Stimulated activated CD4-positive, alpha-beta T cell treated with anti-CD3 and anti-CD28 coated beads, Interleukin-2, amount 100 ng/mL, for 24 hours (primary cell): ENCODE measurements at regions not wholly inside any gene's neighbourhood (a gene's known extent, or its start where the extent isn't known, plus 50 kb on each side); places are given as distances from the start of the nearest gene placed in this dataset.
"Not testable (repeated sequence)": the region's sequence is repeated elsewhere in the genome, so short reads cannot be mapped to it uniquely, and the experiment has no call there.

Experiments
- DNase-seq, 2 donors: peaks; one replicate each; pipeline ENCODE4 v3.0.0-alpha.2; 2020

GRCh38 chr16:60763869-60764268, 1272.4 kb downstream of the CDH8 start:
- DNase-seq = no peak

DNA sequence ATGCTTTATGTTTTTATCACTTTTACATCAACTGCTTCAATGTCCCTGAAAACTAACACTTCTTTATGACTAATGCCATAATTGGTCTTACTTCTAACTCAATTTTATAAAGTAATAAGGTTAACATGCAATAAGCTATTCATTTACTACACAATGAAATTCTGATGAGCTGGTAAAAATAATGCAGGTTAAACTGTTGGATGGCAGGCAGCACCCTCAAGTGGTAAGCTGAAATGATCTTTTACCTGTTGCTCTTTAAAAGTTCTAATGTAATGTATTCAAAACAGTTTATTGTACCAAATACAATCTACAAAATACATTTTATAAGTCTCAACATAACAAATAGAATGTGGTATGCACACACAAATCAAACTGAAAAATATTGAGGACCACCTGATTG, 1280.3 kb downstream of the CDH8 start:
- no peak for DNase-seq

DNA sequence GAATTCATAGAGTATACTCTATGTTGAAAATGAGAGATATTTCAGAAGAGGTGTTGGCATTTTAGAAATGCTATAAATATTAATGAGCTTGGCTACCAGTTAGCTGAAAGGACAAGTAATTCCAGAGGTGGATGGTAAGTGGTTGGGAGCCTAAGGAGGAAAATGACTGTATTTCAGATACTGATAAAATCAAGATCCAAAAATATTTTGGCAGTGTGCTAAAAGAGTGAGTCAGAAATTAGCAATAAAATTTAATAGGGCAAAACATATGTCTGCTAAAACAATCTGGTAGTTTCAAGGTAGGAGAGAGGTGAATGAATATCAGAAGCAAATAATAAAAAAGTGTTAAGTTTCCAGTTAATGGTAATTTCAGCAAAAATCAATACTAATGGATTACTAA, 1287.9 kb downstream of the CDH8 start:
- no peak for DNase-seq

GRCh38 chr16:60744198-60744597, 1292.0 kb downstream of the CDH8 start:
- no peak for DNase-seq

GRCh38 chr16:60741810-60742209, 1294.4 kb downstream of the CDH8 start:
- DNase-seq = no peak

- DNase-seq = no peak
Measured at GRCh38 chr16:60739737-60740683, 1296.2 kb downstream of the CDH8 start.

- no peak for DNase-seq
Measured at GRCh38 chr16:60731329-60732050, 1304.7 kb downstream of the CDH8 start.

DNA sequence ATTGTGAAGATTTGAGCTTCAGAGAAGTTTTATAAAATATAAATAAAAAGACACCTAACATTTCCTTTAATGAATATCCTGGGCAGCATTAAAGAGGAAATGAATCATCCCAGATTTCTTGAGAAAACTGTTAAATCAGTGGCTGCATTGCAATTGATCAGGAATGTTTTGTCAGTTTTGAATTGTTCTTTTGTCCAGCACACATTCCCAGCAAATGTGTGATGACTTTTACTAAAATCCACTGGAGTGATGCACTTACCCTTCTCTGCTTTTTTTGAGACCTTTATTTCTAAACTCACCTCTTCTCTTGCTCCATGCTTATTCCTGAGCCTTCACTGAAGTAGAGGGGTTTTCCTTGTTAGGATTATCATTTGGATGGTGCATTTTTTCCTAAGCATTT, 1307.2 kb downstream of the CDH8 start:
- no peak for DNase-seq

GRCh38 chr16:60727851-60728250, 1308.4 kb downstream of the CDH8 start:
- no peak for DNase-seq

DNA sequence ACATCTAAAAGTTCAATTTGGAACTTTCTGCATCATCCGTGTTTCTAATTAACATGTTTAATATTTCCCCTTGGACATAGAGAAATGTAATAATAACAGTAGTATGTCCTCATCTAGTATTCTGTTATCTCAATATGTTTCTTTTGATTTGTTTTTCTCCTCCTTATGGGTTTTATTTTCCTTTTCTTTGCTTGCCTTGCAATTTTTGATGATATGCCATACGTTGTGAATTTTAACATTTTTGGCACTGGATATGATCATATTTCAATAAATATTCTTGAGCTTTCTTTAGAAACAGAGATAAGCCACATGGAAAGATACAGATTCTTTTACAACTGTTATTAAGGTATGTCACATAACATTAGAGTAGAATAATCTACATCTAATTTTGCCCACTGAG, 1316.2 kb downstream of the CDH8 start:
- DNase-seq = no peak

DNA sequence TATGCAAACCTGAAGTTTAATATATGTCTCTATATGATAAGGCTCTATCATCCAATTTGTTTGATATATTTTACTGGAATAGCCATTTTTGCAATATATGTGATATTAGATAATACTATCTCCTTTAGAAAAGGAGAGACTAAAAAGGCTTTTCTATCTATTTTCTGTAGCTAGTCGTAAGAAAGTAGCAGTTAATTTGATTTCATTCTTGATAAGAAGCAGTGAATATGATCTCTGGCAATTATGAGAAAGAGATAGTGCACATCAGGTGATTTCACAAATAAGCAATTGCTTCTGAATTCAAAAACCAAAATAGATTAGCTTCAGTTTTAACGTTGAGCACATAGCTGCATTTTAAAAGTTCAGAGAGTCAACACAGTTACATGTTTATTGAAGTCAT, 1318.4 kb downstream of the CDH8 start:
- no peak for DNase-seq

GRCh38 chr16:60712144-60712543, 1324.1 kb downstream of the CDH8 start:
- DNase-seq = no peak

- no peak for DNase-seq
Measured at GRCh38 chr16:60704726-60705125, 1331.5 kb downstream of the CDH8 start.

- no peak for DNase-seq
Measured at GRCh38 chr16:60703096-60703495, 1333.1 kb downstream of the CDH8 start.

DNA sequence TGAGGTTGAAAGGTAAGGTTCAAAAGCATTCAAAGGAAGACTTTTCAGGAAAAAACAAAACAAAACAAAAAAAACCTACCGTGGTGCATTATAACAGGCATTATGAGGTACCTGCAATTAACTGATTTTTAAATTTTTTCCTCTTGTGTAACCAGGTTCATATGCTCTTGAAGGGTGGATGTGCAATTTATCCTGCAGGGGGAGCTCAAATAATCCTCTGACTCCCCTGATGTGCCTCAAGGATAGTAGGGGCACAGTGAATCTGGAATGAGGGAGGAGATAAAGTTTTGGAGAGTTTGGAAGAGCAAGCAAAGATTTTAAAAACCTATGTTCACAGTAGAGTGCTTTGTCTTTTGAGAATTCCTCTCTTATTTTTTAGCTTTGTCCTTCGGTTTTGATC, 1349.4 kb downstream of the CDH8 start:
- DNase-seq = no peak

GRCh38 chr16:60684002-60684401, 1352.2 kb downstream of the CDH8 start:
- DNase-seq = no peak

DNA sequence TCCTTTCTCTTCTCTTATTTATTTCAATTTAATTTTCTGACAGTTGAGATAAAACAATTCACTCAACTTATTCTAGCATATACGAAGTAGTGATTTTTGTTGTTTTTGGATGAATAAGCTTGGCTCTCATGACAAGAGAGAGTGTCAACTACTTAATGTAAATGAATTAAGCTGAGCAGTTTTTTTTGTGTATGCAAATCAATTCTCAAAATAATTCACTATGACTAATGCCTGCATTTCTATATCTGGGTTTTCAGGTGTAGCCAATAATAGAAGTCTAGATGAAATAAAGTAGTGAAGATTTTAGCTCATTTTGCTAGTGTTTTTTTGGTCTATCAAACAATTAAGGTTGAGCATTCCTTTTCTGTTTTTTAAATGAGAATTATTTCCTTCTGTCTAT, 1354.0 kb downstream of the CDH8 start:
- DNase-seq = no peak

- no peak for DNase-seq
Measured at GRCh38 chr16:60681043-60681442, 1355.2 kb downstream of the CDH8 start.

GRCh38 chr16:60675022-60675421, 1361.2 kb downstream of the CDH8 start:
- DNase-seq = no peak

DNA sequence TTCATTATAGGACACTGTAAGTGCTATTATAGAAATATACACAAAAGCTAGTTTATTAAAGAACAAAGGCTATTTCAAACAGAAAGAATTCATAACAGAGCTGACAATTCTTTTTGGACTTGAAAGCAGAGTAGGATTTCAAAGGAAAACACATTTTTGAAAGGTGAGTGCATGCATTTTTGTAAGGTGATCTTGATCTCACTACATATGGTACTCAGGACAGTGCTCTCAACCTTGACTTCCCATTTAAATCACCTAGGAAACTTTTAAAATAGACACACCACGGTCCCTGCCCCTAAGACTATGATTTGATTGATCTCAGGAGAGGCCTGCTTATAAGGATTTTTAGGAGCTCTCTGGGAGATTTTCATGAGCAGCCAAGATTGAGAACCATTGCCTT, 1362.0 kb downstream of the CDH8 start:
- DNase-seq = no peak

DNA sequence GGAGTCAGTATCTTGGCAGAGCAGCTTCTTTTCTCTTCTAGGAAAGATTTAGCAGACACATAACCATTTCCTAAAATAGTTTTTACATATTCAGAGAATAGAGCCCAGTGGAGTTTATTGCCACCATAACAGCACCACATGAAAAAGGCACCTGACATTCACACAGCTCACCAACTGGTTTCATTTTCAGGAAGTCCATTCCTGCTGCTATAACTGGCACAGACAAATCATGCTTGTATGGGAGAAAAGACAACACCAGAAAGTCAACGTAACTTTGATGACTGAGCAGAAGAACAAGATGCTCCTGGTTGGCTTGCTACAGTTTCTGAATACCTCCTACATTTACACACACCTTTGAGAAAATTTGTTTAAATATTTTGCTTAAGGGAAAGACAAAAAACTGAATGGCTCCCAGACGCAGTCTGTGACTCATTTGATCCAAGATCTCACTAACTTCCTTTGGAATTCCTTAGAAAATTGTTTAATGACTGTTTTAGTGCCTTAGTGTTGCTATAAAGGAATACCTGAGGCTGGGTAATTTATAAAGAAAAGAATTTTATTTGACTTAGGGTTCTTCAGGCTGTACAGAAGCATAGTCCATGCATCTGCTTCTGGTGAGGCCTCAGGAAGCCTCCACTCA, 1380.6 kb downstream of the CDH8 start:
- DNase-seq = no peak

DNA sequence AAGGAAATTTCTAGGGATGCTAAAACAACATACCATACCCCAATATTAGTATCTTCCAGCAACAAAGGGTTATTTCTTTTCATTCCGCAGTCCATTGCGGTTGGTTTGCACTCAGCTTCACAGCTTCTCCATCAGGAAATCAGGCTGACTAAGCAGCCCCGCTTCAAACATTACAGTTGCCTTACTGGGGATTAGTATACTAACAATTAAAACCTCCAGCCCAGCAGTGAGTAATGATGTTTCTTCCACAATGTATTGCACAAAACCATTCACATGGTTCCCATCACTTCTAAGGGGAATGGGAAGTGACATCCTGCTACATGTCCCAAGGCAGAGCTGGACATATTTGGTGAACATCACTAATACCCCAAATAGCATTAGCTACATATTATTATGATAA, 1384.9 kb downstream of the CDH8 start:
- DNase-seq = no peak

DNA sequence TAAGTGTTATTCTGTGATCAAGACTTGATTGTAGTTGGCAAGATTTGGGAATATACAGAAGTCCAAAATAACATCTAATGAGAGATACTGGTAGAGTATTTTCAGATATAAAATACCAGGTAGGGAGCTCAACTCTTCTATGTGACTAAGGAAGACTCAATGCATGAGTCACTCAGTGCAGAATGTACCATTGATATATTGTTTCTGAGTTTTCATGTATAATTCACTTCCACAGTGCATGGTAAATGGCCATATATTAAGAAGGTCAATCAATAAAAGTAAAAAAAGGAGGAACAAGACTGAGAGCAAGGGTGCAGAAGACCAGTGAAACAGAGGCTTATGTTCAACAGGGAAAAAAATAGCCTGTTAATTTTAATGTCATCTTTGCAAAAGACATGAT, 1387.9 kb downstream of the CDH8 start:
- no peak for DNase-seq

DNA sequence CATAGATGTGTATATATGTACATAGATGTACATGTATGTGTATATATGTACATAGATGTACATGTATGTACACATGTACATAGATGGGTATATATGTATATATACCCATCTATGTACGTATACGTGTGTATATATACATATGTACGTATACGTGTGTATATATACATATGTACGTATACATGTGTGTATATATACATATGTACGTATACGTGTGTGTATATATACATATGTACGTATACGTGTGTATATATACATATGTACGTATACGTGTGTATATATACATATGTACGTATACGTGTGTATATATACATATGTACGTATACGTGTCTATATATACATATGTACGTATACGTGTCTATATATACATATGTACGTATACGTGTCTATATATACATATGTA, 1388.8 kb downstream of the CDH8 start:
- DNase-seq = not testable (repeated sequence)
